ENCODE measurements at regions not wholly inside any gene's neighbourhood (a gene's known extent, or its start where the extent isn't known, plus 50 kb on each side); places are given as distances from the start of the nearest gene placed in this dataset.

DNA sequence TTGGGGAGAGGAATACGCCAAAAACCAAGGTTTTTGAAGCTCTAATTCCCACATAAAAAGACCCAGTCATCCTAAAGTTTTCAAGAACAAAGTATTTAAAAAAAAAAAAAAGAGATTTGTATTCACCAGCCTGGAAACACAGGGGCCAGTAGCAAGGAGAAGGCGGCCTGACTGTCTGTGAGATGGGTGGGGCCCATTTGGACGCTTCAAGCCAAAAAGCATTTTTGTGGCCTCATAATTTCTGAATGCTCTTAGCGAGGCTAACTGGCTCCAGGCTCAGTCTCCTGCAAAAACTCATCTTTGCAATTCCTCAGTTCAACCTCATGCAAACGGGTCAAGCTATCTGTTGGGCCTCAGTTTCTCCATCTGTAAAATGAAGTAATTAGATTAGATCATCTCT lies 514.1 kb downstream of the MED13L start:
- no peak overlapping the region for H3K4me3 ChIP-seq
- H3K4me1 ChIP-seq = peaks cover 16% of the 10 kb centered on the region
- Mint-ChIP-seq H3K36me3 (no peaks in the 10 kb centered on the region), H3K27me3 (ENCODE audit: insufficient read depth, low read depth) (peaks cover 6% of the 10 kb centered on the region), H3K9me3 (no peaks in the 10 kb centered on the region), H3K4me1 (no peaks in the 10 kb centered on the region), H3K4me3 (no peak overlapping the region), H3K27ac (no peak overlapping the region)
- no peak for DNase-seq (ENCODE audit: low spot score)
- H3K9ac ChIP-seq = no peak overlapping the region
- no peaks in the 10 kb centered on the region for H3K27me3 ChIP-seq
- no peaks in the 10 kb centered on the region for H3K36me3 ChIP-seq
- no peaks in the 10 kb centered on the region for H3K9me3 ChIP-seq (ENCODE audit: low read depth)
- H3K27ac ChIP-seq = no peak overlapping the region
- H4K20me1 ChIP-seq (ENCODE audit: low read depth) = no peaks in the 10 kb centered on the region
- H3F3A ChIP-seq (ENCODE audit: low read depth) = peaks cover 18% of the 10 kb centered on the region
- H3K79me2 ChIP-seq (ENCODE audit: low read depth) = no peaks in the 10 kb centered on the region
- H2AFZ ChIP-seq (replicated peaks) = no peak overlapping the region
- no peak overlapping the region for H3K4me2 ChIP-seq
- TF ChIP-seq EZH2phosphoT487 (IDR thresholded peaks at IDR 0.05) = no peak

GRCh38 chr12:115762936-115763335 lies 514.6 kb downstream of the MED13L start:
- no peaks in the 10 kb centered on the region for H3K9me3 Mint-ChIP-seq
- peaks cover 6% of the 10 kb centered on the region for H3K27me3 Mint-ChIP-seq (ENCODE audit: insufficient read depth, low read depth)
- H3K4me1 ChIP-seq = peaks cover 20% of the 10 kb centered on the region
- H2AFZ ChIP-seq (replicated peaks) = no peak overlapping the region
- H3K4me3 ChIP-seq = no peak overlapping the region
- H3K79me2 ChIP-seq (ENCODE audit: low read depth) = no peaks in the 10 kb centered on the region
- DNase-seq (ENCODE audit: low spot score) = no peak
- TF ChIP-seq EZH2 (IDR thresholded peaks at IDR 0.05) = no peak
- TF ChIP-seq CTCF (IDR thresholded peaks at IDR 0.05) = no peak
- no peak for TF ChIP-seq EZH2phosphoT487 (IDR thresholded peaks at IDR 0.05)
- H4K20me1 ChIP-seq (ENCODE audit: low read depth) = no peaks in the 10 kb centered on the region
- H3K27ac Mint-ChIP-seq = no peak overlapping the region
- no peak overlapping the region for H3K27ac ChIP-seq
- no peak overlapping the region for H3K4me3 Mint-ChIP-seq
- H3K9me3 ChIP-seq (ENCODE audit: low read depth) = no peaks in the 10 kb centered on the region
- no peaks in the 10 kb centered on the region for H3K36me3 Mint-ChIP-seq
- H3K4me1 Mint-ChIP-seq = no peaks in the 10 kb centered on the region
- peaks cover 23% of the 10 kb centered on the region for H3F3A ChIP-seq (ENCODE audit: low read depth)
- H3K4me2 ChIP-seq = no peak overlapping the region
- H3K27me3 ChIP-seq = no peaks in the 10 kb centered on the region
- H3K9ac ChIP-seq = no peak overlapping the region
- no peaks in the 10 kb centered on the region for H3K36me3 ChIP-seq

- TF ChIP-seq CTCF (IDR thresholded peaks at IDR 0.05) = no peak
- no peak for TF ChIP-seq EZH2phosphoT487 (IDR thresholded peaks at IDR 0.05)
- TF ChIP-seq EZH2 (IDR thresholded peaks at IDR 0.05) = no peak
- peaks cover 6% of the 10 kb centered on the region for H3K27me3 Mint-ChIP-seq (ENCODE audit: insufficient read depth, low read depth)
- no peak overlapping the region for H3K4me3 Mint-ChIP-seq
- H4K20me1 ChIP-seq (ENCODE audit: low read depth) = no peaks in the 10 kb centered on the region
- H3K4me1 Mint-ChIP-seq = no peaks in the 10 kb centered on the region
- H3K27ac Mint-ChIP-seq = no peak overlapping the region
- no peaks in the 10 kb centered on the region for H3K9me3 Mint-ChIP-seq
- no peak overlapping the region for H3K4me3 ChIP-seq
- no peak overlapping the region for H3K4me2 ChIP-seq
- no peaks in the 10 kb centered on the region for H3K27me3 ChIP-seq
- H3K4me1 ChIP-seq = peaks cover 32% of the 10 kb centered on the region
- H3K9me3 ChIP-seq (ENCODE audit: low read depth) = no peaks in the 10 kb centered on the region
- no peak overlapping the region for H3K9ac ChIP-seq
- H3K27ac ChIP-seq = no peak overlapping the region
- no peak for DNase-seq (ENCODE audit: low spot score)
- no peaks in the 10 kb centered on the region for H3K79me2 ChIP-seq (ENCODE audit: low read depth)
- H3K36me3 Mint-ChIP-seq = no peaks in the 10 kb centered on the region
- H2AFZ ChIP-seq (replicated peaks) = no peak overlapping the region
- H3F3A ChIP-seq (ENCODE audit: low read depth) = peaks cover 27% of the 10 kb centered on the region
- H3K36me3 ChIP-seq = no peaks in the 10 kb centered on the region
These were observed 515.7 kb downstream of the MED13L start for GRCh38 chr12:115761784-115762183.

DNA sequence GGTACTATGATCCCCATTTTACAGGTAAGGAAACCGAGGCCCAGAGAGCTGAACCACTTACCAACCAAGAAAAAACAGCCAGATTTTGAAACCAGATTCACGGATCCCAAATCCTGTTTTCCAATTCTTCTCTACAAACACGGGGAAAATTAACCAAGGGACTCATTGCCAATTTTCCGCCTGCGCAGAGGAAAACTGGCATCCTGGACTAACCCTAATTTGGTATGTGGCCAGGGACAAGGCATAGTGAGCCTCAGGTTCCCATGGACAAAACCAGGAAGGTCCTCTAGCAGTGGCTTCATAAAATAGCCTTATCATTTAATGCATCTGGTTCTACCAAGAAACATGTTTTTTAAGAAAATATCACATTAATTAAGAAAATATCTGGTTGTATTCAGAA lies 517.3 kb downstream of the MED13L start:
- Histone ChIP-seq H4K20me1 (ENCODE audit: low read depth) (no peaks in the 10 kb centered on the region), H3K9me3 (ENCODE audit: low read depth) (no peaks in the 10 kb centered on the region), H3F3A (ENCODE audit: low read depth) (peaks cover 27% of the 10 kb centered on the region), H3K27ac (no peak overlapping the region), H3K79me2 (ENCODE audit: low read depth) (no peaks in the 10 kb centered on the region), H3K4me1 (peaks cover 47% of the 10 kb centered on the region), H3K27me3 (no peaks in the 10 kb centered on the region), H3K4me2 (no peak overlapping the region), H3K9ac (no peak overlapping the region), H2AFZ (replicated peaks) (no peak overlapping the region), H3K36me3 (no peaks in the 10 kb centered on the region), H3K4me3 (no peak overlapping the region)
- Mint-ChIP-seq H3K27ac (no peak overlapping the region), H3K36me3 (no peaks in the 10 kb centered on the region), H3K4me1 (peaks cover 4% of the 10 kb centered on the region), H3K9me3 (no peaks in the 10 kb centered on the region), H3K27me3 (ENCODE audit: insufficient read depth, low read depth) (peaks cover 7% of the 10 kb centered on the region), H3K4me3 (no peak overlapping the region)
- no peak for DNase-seq (ENCODE audit: low spot score)
- TF ChIP-seq CTCF (IDR thresholded peaks at IDR 0.05) (no peak), EZH2phosphoT487 (IDR thresholded peaks at IDR 0.05) (no peak), EZH2 (IDR thresholded peaks at IDR 0.05) (no peak)
